ENCODE measurements at regions not wholly inside any gene's neighbourhood (a gene's known extent, or its start where the extent isn't known, plus 50 kb on each side); places are given as distances from the start of the nearest gene placed in this dataset.

DNA sequence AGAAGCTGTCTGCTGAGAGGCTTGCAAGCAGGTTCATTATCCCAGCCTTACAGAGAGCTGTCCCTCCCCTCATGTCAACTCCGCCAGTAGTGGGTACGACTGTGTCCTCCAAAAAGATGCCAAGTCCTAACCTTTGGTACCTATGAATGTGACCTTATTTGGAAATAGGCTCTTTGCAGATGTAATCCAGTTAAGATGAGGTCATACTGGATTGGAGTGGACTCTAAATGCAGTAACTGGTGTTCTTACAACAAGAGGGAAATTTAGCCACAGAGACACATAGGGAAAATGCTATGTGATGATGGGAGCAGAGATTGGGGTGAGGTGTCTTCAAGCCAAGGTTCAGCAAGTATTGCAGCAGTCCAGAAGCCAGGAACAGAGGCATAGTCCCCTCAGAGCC is 90.8 kb upstream of the FOXP4 start:
- FAIRE-seq, result no peak
- Histone ChIP-seq H3K4me3 (replicated peaks in 1 of 3; ENCODE audit: insufficient read depth in 1 of 3, low read depth in 1 of 3, low read length in 3 of 3) (no peak overlapping the region), H3K9ac (replicated peaks; ENCODE audit: extremely low read depth, insufficient read depth, low read length) (no peak overlapping the region), H3K27ac (ENCODE audit: insufficient read depth, low read depth, low read length) (no peak overlapping the region), H4K20me1 (replicated peaks; ENCODE audit: control insufficient read depth, extremely low read depth, insufficient read depth, low read length) (no peaks in the 10 kb centered on the region), H2AFZ (ENCODE audit: low read depth, low read length) (no peak overlapping the region), H3K79me2 (ENCODE audit: control insufficient read depth, insufficient read depth, low read length) (no peaks in the 10 kb centered on the region), H3K9me1 (replicated peaks; ENCODE audit: control insufficient read depth, extremely low read depth, insufficient read depth, low read length) (no peaks in the 10 kb centered on the region), H3K36me3 (ENCODE audit: control insufficient read depth in 2 of 2, extremely low read depth in 1 of 2, insufficient read depth in 2 of 2, low read length in 2 of 2) (no peaks in the 10 kb centered on the region), H3K27me3 (ENCODE audit: control insufficient read depth in 2 of 2, insufficient read depth in 2 of 2, low read length in 2 of 2) (peaks cover 2 to 9% of the 10 kb centered on the region in 2 experiments), H3K9me3 (replicated peaks; ENCODE audit: control insufficient read depth, insufficient read depth, low read length) (no peaks in the 10 kb centered on the region), H3K4me2 (ENCODE audit: insufficient read depth, low read length) (no peak overlapping the region), H3K4me1 (ENCODE audit: control insufficient read depth, extremely low read depth, insufficient read depth, low read length) (no peaks in the 10 kb centered on the region)
- intact Hi-C loops (cut with micrococcal nuclease) (loop anchor here (5.0 kb wide), 1 partner anchor 88 kb away; no protein-coding TSS in a partner anchor), dilution Hi-C loops (cut with MboI; ENCODE audit: extremely low pct_ligation_motif_present, low sequenced_read_pairs) (no loop called here)
- ChIA-PET POLR2A (no interaction called here), CTCF (interaction anchor here (2.1 kb wide), 1 partner anchor 87 kb away, joined by 8 read pairs; no protein-coding TSS in a partner anchor)
- TF ChIP-seq MYC (IDR thresholded peaks at IDR 0.05; ENCODE audit: low read depth, low read length) (no peak), POLR2AphosphoS5 (IDR thresholded peaks at IDR 0.05; ENCODE audit: insufficient read depth, low read depth, low read length) (no peak), POLR2A (IDR thresholded peaks at IDR 0.05; ENCODE audit: low read depth, low read length) (no peak), FOS (IDR thresholded peaks at IDR 0.05; ENCODE audit: borderline replicate concordance, insufficient read depth, low read length) (no peak), JUN (IDR thresholded peaks at IDR 0.05; ENCODE audit: borderline replicate concordance, insufficient read depth, insufficient read length, low read depth) (no peak), EZH2 (IDR thresholded peaks at IDR 0.05; ENCODE audit: borderline replicate concordance, low read depth, low read length, severe bottlenecking) (no peak), GATA2 (IDR thresholded peaks at IDR 0.05; ENCODE audit: insufficient read depth, insufficient read length, low read depth, low read length) (no peak)
- TF ChIP-seq, protein P1, sequence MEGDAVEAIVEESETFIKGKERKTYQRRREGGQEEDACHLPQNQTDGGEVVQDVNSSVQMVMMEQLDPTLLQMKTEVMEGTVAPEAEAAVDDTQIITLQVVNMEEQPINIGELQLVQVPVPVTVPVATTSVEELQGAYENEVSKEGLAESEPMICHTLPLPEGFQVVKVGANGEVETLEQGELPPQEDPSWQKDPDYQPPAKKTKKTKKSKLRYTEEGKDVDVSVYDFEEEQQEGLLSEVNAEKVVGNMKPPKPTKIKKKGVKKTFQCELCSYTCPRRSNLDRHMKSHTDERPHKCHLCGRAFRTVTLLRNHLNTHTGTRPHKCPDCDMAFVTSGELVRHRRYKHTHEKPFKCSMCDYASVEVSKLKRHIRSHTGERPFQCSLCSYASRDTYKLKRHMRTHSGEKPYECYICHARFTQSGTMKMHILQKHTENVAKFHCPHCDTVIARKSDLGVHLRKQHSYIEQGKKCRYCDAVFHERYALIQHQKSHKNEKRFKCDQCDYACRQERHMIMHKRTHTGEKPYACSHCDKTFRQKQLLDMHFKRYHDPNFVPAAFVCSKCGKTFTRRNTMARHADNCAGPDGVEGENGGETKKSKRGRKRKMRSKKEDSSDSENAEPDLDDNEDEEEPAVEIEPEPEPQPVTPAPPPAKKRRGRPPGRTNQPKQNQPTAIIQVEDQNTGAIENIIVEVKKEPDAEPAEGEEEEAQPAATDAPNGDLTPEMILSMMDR (IDR thresholded peaks at IDR 0.05; ENCODE audit: extremely low read depth in 1 of 2, insufficient read depth in 1 of 2, low read depth in 1 of 2, low read length in 2 of 2), result no peak
- TF ChIP-seq, protein P2, sequence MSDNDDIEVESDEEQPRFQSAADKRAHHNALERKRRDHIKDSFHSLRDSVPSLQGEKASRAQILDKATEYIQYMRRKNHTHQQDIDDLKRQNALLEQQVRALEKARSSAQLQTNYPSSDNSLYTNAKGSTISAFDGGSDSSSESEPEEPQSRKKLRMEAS (IDR thresholded peaks at IDR 0.05; ENCODE audit: insufficient read depth, insufficient read length), result no peak
- no peak for DNase-seq (ENCODE audit: low read depth, low spot score)
- no TSS peak for BruUV-seq (replicated peaks)
